Stimulated activated CD8-positive, alpha-beta memory T cell treated with anti-CD3 and anti-CD28 coated beads, Interleukin-2, amount 100 ng/mL, for 48 hours (primary cell): ENCODE measurements at regions not wholly inside any gene's neighbourhood (a gene's known extent, or its start where the extent isn't known, plus 50 kb on each side); places are given as distances from the start of the nearest gene placed in this dataset.
"Not testable (repeated sequence)": the region's sequence is repeated elsewhere in the genome, so short reads cannot be mapped to it uniquely, and the experiment has no call there.

Experiments
- DNase-seq, 2 donors: peaks; one replicate each; pipeline ENCODE4 v3.0.0-alpha.2; 2020; ENCODE audit warnings: low read depth in 2 of 2

DNA sequence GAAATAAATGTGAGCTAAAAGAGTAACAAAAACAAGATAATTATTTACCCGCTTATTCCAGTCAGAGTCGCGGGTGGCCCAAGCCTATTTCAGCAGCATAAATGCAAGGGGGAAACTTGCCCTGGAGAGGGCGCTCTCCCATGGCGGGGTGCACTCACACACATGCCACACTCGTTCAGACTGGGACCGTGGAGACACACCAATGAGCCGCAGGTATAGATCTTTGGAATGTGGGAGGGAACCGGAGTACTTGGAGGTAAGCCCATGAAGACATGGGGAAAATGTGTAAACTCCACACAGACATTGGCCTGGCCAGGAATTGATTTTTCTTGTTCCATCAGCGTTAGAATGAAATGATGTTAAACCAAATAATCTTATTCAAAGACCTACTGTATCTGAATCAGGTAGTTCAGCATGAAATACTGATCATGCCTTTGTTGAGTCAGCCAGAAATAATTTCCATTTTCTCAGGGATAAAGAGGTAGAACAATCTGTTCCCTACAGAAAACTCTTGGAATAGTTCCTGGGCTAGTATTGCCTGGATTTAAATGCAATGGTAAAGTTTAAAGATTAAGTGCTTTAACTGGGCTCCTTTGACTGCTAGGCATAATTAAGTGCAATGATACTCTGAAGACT, 191.5 kb downstream of the MCHR2 start:
- no peak for DNase-seq

DNA sequence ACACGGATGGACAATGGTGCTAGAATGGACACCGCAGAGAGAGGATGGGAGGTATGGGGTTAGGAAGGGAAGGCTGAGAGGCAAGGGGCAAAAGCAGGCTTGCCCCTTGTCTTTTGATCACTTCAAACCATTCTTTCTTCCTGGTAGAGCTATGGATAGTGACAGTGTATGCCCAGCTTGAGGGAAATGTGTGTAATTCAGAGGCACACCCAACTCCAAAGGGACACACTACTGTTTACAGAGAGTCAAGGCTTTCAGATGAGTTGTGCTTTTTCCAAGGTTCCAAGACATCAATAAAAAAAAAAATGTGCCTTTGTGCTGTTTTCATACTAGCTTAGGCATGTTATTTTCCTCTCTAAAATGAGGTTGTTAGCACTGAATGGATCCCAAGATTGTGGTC, 185.0 kb downstream of the MCHR2 start:
- DNase-seq, result no peak

DNA sequence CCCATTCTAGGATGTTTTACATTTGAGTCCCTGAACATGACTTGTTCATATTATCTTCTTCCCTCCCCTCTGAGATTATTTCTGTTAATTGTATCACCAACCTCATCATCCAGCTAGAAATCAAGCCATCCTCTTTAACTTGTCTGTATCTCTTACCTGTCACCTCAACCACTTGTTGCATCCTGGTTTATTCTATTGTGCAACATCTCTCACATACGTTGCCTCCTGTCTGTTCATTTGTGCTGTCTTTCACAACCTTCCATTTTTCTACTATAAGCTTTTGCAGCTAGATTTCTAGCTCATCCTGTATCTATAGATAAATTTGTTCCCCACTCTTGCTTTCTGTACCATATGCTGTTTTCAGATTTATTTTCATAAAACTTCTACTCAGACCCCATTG, 183.7 kb downstream of the MCHR2 start:
- no peak for DNase-seq

DNA sequence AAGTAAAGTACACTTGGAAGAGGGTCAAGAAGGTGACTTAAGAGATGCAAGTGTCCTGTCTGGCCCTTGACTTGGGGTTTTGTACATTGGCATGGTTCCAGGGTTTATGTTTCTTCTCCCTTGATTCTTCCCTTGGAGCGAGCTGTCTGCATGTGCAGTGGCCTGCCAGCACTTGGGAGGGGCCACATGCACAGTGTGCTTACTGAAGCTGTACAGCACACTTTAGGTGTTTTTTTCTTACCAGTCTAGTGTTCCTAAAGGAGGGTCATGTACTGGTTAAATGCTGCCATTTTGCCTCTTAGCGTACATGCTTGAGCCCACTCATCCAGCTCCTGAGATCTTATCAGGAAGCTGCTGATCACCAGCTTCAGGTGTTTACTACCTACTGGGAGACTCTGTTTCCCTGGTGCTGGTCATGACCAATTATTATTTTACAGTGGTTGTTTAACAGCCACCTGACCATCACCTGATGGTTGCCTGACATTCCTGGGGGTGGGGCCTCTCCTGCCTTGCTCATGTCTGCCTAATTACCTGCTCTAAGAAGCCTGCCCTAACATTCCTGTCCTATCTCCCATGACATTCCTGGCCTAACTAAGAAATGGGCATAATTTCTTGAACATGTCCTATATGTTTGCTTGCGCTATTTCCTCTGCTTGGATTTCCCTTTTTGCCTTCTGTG, 182.9 kb downstream of the MCHR2 start:
- DNase-seq, result no peak

DNA sequence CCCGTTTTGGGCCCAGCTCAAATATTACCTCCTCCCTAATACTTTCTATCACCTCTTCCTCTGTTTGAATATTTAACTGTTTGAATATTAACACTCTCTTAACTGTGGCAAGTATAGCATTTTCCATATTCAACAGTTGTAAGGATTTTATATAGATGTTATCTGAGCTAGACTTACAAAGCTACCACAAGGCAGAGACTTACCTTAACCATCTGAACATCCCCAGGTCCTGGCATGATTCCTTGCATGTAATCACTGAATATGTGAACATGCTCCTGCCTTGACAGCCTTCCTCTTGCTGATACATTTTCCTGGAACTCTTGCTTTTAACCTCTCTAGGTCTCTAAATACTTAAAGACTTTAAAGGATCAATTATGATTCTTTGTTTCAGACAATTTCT, 182.4 kb downstream of the MCHR2 start:
- no peak for DNase-seq

DNA sequence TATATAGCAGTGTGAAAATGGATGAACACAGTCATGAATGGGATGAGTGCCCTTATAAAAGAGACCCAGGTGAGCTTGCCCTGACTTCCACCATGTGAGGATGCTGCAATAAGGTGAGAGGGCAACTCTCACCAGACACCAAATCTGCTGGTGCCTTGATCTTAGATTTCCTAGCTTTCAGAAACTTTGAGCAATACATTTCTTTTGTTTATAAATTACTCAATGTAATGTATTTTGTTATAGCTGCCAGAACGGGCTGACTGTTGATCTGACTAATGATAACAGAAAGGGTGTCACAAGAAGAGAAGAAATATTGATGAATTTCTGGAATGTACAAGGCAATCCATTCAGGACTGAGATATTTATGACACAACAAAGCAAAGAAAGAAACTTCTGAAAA, 180.5 kb downstream of the MCHR2 start:
- no peak for DNase-seq

DNA sequence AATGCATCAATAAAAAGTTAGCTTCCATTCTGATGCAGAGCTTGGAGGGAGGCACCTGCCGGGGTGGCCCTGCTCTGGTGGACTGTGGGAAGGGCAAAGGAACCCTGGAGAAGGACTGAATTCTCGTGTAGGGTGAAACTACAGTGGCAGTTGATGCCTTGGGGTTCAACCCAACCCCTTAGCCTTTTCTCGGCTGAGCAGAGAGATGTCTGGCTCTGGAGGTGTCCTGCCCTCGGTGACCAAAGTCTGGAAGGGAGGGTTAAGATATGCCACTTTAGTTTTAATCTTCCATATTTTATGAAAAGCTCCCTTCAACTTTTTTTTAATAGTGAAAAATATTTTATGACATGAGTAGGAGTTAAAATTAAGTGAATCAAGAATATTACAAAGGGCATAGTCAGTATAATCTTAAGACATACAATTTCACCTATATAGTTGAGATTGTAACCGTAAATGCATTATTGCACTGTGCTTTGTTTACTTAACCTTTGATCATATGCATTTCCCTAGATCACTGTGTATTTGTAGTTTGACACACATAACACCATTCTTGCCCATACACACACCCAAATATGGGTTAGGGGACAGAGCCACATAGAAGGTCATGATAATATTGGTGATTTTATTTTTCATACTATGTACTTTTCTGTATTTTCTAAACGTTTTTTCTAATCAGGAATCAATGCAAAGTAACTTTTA, 179.6 kb downstream of the MCHR2 start:
- no peak for DNase-seq

DNA sequence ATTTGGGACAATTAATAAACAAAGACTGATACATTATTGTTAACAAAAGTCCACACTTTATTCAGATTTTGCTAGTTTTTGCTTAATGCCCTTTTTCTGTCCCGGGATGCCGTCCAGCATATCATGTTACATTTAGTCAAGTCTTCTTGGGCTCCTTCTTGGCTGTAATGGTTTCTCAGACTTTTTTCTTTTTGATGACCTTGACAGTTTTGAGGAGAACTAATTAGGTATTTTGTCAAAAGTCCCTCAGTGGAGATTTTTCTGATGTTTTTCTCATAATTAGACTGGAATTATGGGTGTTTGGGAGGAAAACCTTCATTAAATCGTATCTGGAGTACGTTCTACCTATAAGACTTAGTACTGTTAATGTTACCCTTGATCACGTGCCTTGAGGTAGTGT, 177.2 kb downstream of the MCHR2 start:
- DNase-seq, result no peak

DNA sequence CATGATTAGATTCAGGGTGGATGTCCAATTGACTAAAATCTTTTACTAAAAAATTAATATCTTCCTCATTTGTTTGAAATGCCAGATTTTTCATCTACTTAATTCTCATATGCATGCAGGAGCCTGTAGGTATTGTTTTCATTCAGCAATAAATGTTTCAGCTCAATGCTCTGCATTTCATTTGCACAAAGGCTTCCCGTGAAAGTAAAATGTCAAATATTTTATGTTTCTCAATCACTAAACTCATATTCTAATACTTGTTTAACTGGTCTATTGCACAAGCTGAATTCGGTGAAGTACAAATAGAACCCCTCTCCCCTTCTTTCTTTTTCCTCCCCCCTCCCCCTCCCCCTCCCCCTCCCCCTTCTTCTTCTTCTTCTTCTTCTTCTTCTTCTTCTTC, 175.9 kb downstream of the MCHR2 start:
- DNase-seq, result no peak

DNA sequence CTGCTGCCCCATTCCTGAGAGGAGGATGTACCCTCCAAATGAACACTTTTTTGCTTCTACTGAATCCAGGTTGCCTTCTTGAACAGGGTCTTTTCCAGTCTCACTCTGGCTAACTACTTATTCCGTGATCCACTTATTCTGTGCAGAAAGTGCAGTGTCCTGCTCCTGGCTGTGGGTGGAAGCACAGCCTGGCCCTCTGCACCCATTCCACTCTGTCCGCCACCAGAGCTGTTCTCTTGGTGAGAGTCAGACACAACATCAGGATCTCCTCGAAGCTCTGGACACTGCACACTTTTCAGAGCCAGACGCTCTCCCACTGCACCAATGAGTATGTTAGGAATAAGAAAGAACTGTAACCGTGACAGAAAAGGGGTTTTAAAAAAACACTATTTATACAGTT, 174.2 kb downstream of the MCHR2 start:
- DNase-seq, result no peak

DNA sequence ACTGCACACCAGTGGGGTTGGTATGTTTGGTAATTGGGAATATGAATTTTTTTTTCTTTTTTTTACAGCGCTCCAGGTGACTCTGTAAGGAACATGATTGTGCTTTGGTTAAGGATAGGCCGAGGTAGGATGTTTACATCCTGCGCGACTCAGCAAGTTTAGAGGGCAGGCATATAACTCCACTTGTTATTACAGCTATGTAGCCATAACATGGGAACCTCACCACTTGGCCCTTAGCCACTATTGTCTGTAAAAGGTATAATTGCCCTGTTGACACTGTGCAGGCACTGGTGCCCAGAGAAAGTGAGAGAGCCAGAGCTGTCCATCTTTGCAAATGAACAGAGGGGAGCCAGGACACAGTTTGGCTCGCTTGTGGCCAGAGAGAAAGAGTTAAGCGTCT, 172.9 kb downstream of the MCHR2 start:
- DNase-seq, result no peak

DNA sequence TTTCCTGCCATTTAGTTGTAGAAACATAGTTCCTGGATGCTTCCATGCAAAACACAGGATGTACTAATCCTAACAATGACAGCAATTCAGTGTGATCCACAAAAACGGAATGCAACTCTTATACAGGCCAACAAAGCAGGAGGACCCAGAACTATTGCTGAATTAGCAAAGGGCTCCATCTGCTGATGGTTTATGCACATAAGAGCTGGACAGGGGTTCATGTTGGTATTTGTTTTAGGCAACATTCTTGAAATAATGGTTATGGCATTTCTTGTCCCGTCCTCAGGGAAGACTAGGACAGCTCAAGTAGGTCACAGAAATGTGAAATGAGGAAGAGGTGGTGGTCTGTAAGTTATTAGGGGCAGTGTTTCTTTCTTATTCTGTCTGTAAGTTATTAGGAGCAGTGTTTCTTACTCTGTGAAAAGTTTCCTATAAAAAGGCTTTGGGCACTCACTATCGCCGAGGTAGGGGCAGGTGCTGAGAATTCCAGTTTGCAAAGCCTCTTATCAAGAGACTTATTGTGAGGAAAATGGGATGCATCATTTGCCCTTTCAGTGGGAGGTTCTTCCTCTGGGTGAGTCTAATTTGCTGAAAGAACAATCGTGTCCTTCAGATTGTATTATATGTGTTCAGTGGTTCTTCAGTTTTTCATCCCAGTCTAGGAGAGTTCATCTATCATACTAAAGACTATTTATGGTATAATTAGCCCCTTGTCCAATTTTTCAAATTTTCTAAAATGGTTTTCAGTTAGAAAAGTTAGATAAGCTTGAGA, 171.1 kb downstream of the MCHR2 start:
- DNase-seq, result no peak

DNA sequence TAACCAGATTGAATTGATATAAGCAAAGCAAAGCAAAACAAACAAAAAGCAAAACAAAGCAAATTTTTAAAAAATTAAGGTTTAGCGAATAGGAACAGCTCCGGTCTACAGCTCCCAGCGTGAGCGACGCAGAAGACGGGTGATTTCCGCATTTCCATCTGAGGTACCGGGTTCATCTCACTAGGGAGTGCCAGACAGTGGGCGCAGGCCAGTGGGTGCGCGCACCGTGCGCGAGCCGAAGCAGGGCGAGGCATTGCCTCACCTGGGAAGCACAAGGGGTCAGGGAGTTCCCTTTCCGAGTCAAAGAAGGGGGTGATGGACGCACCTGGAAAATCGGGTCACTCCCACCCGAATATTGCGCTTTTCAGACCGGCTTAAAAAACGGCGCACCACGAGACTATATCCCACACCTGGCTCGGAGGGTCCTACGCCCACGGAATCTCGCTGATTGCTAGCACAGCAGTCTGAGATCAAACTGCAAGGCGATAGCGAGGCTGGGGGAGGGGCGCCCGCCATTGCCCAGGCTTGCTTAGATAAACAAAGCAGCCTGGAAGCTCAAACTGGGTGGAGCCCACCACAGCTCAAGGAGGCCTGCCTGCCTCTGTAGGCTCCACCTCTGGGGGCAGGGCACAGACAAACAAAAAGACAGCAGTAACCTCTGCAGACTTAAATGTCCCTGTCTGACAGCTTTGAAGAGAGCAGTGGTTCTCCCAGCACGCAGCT, 170.3 kb downstream of the MCHR2 start:
- not testable (repeated sequence) for DNase-seq

DNA sequence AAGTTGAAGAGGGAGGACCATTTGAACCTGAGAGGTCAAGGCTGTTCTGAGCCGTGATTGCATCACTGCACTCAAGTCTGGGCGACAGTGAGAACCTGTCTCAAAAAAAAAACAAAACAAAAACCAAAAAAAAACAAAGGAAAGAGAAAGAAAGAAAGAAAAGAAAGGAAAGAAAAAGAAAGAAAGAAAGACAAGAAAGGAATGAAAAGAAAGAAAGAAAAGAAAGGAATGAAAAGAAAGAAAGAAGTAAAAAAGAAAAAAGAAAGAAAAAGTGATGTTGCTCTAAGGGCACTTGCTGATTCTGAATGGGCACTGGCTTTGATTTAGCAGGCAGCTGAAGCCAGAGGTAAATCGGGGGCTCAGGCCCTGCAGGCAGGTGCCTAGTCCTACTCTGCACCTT, 161.0 kb downstream of the MCHR2 start:
- DNase-seq, result no peak

DNA sequence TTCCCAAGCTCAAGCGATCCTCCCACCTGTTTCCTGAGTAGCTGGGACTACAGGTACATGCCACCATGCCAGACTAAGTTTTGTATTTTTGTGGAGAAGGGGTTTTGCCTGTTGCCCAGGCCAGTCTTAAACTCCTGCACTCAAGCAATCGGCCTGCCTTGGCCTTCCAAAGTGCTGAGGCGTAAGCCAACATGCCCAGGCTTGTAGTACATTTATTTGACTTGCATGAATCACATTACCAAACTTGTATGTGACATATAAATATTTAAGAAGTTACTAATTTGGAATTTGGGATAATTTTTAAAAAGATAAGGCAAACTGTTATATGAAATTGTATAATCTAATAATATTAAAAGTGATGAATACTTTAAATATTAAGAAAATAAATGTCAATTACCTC, 157.6 kb downstream of the MCHR2 start:
- DNase-seq, result no peak

DNA sequence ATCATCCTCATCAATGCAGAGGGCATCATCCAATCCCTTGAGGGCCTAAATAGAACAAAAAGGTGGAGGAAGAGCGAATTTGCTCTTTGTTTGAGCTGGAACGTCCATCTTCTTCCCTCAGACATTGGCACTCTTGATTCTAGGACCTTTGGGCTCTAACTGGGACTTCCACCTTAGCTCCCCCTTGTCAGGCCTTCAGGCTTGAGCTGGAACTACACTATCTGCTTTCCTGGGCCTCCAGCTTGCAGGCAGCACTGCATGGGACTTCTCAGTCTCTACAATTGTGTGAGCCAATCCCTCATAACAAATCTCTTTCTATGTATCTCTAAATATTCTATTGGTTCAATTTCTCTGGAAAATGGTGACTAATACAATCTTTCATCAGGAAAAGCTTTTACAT, 155.4 kb downstream of the MCHR2 start:
- DNase-seq, result no peak

DNA sequence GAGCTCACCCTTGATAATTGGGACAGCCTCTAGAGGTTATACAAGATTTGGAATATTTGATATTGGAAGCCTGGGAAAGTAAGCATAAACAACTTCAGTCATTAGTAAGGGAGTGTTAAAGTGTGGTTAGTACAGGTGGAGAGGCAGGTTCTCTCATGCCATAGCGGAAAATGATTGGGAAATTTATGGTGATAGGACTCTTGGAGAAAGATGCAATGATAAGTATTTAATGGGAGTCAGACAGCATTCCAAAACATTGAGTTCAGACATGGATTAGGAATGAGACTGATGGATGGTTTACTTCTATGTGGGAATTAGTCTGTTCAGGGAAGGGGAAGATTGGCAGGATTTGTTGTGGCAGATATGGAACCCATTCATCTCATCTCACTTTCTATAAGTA, 152.7 kb downstream of the MCHR2 start:
- no peak for DNase-seq

DNA sequence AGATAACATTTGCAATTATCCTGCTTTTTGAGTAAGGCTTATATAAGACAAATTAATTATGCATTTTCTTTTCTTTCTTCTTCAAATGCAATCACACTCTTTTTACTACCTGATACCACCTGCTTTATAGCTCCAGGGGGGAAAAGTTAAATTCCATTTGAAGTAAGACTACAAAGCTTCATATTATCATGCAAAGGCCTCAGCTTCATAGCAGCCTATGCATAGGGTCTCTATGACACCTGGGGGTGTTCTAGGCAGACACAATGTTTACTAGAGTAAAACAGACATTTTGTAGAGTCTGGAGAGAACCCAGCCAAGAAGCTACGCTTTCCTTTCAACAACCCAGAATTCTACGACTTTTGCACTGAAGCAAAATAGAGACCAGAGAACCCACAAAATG, 148.0 kb downstream of the MCHR2 start:
- DNase-seq, result no peak

DNA sequence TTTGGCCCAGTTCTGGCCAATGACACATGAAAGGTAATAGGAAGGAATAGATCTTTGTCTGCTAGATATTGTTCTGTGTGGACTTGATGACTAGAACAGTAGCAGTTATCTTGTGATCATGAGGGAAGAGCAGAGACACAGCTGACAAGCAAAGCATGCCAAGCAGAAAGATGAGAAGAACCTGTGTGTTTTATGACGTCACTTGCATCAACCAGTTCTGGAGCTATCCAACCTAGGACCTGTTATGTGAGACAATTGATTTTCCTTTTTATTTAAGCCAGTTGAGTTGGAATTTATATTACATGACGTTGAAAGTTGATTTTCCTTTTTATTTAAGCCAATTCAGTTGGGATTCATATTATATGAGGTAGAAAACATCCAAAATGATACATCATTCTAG, 143.2 kb downstream of the MCHR2 start:
- no peak for DNase-seq

DNA sequence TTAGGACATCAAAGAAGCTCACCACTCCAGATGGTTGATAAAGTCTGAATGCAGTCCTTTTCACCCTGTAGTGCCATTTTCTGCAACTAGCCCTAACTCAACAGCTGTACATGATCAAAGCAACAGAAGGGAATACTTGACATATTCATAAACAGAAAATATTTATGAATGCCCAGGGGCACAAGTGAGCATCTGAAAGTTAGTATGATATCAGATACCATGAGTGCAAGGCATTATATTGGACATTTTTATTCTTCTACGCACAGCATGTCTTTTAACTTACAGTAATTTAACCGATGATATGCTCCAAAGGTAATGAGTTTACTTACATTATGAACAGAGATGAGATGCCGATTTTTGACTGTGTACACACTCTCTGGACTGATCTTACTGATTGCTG, 142.0 kb downstream of the MCHR2 start:
- DNase-seq, result no peak

DNA sequence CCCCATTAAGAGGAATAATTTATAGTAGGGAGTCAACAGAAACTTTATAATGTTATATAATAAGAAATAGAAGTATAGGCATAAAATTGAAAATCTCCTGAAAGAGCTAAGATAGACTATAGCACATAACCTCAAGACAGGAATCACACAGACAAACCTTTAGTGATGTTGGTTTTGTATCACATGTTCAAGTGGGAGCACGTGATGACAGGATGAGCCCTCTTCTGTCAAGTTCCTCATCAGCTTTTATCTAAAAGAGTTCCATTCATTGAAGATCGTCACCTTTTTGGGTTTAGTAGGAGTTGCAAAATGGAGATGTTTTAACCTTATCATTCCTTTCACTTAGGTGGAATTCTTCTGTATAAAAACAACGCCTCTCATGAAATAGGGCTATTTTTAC, 127.0 kb downstream of the MCHR2 start:
- no peak for DNase-seq
